ENCODE measurements at regions not wholly inside any gene's neighbourhood (a gene's known extent, or its start where the extent isn't known, plus 50 kb on each side); places are given as distances from the start of the nearest gene placed in this dataset.

DNA sequence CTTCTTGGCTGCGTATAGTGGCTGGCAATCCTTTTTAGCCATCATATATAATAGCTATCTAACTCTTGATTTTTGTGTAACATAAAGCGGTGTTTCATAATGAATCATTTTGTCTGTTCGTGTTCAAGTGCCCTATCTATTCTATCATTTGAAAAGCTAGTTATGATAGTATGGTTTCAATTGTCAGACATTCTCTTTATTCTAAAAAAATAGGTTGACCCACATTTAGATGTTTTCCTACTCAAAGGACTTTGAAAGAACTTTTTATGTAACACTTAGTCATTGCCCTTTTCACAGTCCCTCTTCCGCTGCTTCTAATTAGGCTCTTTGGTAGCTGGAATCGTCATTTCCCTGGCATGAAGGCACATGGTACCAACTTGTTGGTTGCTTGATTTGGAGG lies 272.2 kb upstream of the B3GALT2 start:
- DNase-seq, result no peak
- Histone ChIP-seq H3K4me1 (no peaks in the 10 kb centered on the region), H3K27me3 (no peaks in the 10 kb centered on the region), H3K4me3 (no peak overlapping the region), H3K9me3 (no peaks in the 10 kb centered on the region), H3K27ac (peak overlapping the region in 3 of 4 donors; percentile 26 to 47 (median 41)), H3K36me3 (no peaks in the 10 kb centered on the region)
- TF ChIP-seq, protein P1, sequence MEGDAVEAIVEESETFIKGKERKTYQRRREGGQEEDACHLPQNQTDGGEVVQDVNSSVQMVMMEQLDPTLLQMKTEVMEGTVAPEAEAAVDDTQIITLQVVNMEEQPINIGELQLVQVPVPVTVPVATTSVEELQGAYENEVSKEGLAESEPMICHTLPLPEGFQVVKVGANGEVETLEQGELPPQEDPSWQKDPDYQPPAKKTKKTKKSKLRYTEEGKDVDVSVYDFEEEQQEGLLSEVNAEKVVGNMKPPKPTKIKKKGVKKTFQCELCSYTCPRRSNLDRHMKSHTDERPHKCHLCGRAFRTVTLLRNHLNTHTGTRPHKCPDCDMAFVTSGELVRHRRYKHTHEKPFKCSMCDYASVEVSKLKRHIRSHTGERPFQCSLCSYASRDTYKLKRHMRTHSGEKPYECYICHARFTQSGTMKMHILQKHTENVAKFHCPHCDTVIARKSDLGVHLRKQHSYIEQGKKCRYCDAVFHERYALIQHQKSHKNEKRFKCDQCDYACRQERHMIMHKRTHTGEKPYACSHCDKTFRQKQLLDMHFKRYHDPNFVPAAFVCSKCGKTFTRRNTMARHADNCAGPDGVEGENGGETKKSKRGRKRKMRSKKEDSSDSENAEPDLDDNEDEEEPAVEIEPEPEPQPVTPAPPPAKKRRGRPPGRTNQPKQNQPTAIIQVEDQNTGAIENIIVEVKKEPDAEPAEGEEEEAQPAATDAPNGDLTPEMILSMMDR (IDR thresholded peaks at IDR 0.05), result no peak
- TF ChIP-seq POLR2A (IDR thresholded peaks at IDR 0.05), result no peak

DNA sequence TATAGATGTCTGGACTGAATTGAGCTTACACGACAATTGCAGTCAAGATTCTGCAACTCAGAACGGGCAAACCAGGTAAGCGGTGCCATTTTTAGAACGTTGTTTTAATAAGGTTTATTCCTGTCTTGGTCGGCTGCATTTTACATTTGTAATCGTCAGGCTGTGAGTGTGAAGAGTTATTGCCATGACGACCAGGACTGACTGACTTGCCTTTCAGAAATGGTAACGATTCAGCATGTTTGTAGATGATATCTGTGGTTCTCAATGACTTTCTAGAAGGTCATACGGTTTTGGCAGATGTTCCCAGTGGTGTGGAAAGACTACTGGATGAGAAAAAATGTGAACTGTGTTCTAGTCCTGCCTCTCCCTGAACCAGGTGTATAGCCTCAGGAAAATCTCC lies 271.3 kb upstream of the B3GALT2 start:
- Histone ChIP-seq H3K4me1 (no peaks in the 10 kb centered on the region), H3K9me3 (no peaks in the 10 kb centered on the region), H3K36me3 (no peaks in the 10 kb centered on the region), H3K4me3 (no peak overlapping the region), H3K27me3 (no peaks in the 10 kb centered on the region), H3K27ac (peak overlapping the region in 3 of 4 donors; percentile 27 to 41 (median 38))
- TF ChIP-seq, protein P1 (IDR thresholded peaks at IDR 0.05), result no peak
- no peak for TF ChIP-seq POLR2A (IDR thresholded peaks at IDR 0.05)
- DNase-seq, result no peak

DNA sequence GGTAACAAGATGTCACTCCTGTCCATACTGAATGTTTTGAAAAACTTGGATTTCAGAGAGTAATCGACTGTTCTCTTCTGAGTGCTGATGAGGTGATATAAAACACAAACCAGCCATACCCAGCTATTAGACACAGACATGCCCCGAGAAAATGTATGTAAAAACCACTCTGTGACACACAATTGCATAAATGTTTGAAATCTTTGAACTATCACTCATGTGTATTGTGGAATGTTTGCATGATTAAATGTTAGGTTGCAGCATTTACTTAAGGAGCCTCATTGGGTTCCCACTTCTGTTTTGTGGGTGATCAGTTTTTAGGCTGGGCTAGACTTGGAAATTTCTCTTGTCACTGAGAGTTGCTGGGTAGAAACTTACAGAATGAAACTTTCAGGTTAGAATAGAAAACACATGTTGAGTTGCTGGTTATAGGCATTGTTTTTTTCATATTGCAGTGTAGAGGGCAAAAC lies 270.4 kb upstream of the B3GALT2 start:
- Histone ChIP-seq H3K4me3 (no peak overlapping the region), H3K27ac (peak overlapping the region in 2 of 4 donors; percentile 41 to 44), H3K36me3 (no peaks in the 10 kb centered on the region), H3K27me3 (no peaks in the 10 kb centered on the region), H3K4me1 (no peaks in the 10 kb centered on the region), H3K9me3 (no peaks in the 10 kb centered on the region)
- no peak for DNase-seq
- TF ChIP-seq POLR2A (IDR thresholded peaks at IDR 0.05), result no peak
- TF ChIP-seq, protein P1 (IDR thresholded peaks at IDR 0.05), result no peak

DNA sequence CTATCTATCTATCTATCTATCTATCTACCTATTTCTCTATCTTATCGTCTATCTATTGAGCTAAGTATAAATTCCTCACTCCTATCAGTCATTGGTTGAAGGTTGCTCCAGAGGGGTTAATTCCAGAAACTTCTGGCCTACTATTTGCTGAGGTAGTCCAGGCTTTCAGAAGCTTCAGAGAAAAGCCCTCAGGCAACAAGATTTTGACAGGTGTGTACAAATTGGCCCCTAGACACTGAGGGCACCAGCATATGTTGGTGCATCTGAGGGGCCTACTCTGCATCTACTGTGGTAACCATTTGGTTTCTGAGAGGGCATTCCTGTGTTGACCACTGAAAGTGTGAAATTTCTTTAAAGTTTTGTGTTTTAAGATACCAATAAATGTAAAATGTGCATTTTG lies 265.2 kb upstream of the B3GALT2 start:
- Histone ChIP-seq H3K36me3 (no peaks in the 10 kb centered on the region), H3K9me3 (no peaks in the 10 kb centered on the region), H3K4me3 (no peak overlapping the region), H3K27ac (no peak overlapping the region), H3K27me3 (no peaks in the 10 kb centered on the region), H3K4me1 (no peaks in the 10 kb centered on the region)
- DNase-seq, result no peak
- TF ChIP-seq POLR2A (IDR thresholded peaks at IDR 0.05), result no peak
- TF ChIP-seq, protein P1 (IDR thresholded peaks at IDR 0.05), result no peak

DNA sequence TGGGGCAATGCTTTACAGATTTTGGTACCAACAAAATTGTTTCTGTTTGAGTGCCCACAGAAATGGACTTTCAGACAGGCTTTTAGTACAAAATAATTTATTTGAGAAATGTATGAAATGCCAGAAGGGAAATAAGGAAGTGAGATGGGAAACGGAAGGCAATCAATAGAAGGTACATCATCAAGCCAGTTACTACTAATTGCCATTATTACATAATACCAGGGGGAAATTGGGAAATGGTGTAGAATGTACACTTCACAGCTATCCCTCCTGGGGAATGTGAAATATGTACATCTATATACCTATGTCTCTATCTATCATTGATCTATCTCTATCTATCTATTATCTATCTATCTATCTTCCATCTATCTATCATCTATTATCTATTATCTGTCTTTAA lies 264.6 kb upstream of the B3GALT2 start:
- H3K4me1 ChIP-seq, result no peaks in the 10 kb centered on the region
- TF ChIP-seq, protein P1 (IDR thresholded peaks at IDR 0.05), result no peak
- TF ChIP-seq POLR2A (IDR thresholded peaks at IDR 0.05), result no peak
- H3K27me3 ChIP-seq, result no peaks in the 10 kb centered on the region
- no peak overlapping the region for H3K27ac ChIP-seq
- no peak for DNase-seq
- H3K9me3 ChIP-seq, result no peaks in the 10 kb centered on the region
- no peaks in the 10 kb centered on the region for H3K36me3 ChIP-seq
- no peak overlapping the region for H3K4me3 ChIP-seq
